WERI-Rb-1 (cell line): ENCODE measurements at regions not wholly inside any gene's neighbourhood (a gene's known extent, or its start where the extent isn't known, plus 50 kb on each side); places are given as distances from the start of the nearest gene placed in this dataset.

Source experiments
- DNase-seq: peaks from one replicate; pipeline ENCODE4 v3.0.0-alpha.2; 2020
- H3K27ac ChIP-seq: fragments of 250-450 bp; sonication (Bioruptor Pico); 2 replicates; pipeline ENCODE4 v1.5.1; 2020; ENCODE audit warnings: mild to moderate bottlenecking, moderate library complexity
- H3K27me3 ChIP-seq: fragments of 250-450 bp; sonication (Bioruptor Pico); 2 replicates; pipeline ENCODE4 v1.5.1; 2021; ENCODE audit warnings: mild to moderate bottlenecking, low read depth, moderate library complexity; ENCODE audit not compliant: insufficient read depth, severe bottlenecking
- H3K36me3 ChIP-seq: fragments of 250-450 bp; sonication (Bioruptor Pico); 2 replicates; pipeline ENCODE4 v1.5.1; 2020; ENCODE audit warnings: mild to moderate bottlenecking, moderate library complexity
- H3K4me3 ChIP-seq: 2 replicates; pipeline ENCODE4 v1.5.1; 2011; ENCODE audit warnings: low read depth, mild to moderate bottlenecking, control low read depth, low read length
- H3K9me3 ChIP-seq: fragments of 250-450 bp; sonication (Bioruptor Pico); 2 replicates; pipeline ENCODE4 v1.5.1; 2021; ENCODE audit warnings: mild to moderate bottlenecking, moderate library complexity; ENCODE audit not compliant: severe bottlenecking
- CTCF ChIP-seq: IDR thresholded peaks from 2 replicates; pipeline ENCODE4 v1.5.1; 2011; ENCODE audit warnings: low read depth, mild to moderate bottlenecking, control low read depth, inconsistent platforms, low read length

- Histone ChIP-seq H3K4me3 (no peak overlapping the region), H3K27me3 (no peaks in the 10 kb centered on the region), H3K9me3 (peaks cover 3% of the 10 kb centered on the region), H3K27ac (no peak overlapping the region), H3K36me3 (no peaks in the 10 kb centered on the region)
- no peak for TF ChIP-seq CTCF
- no peak for DNase-seq
These were observed 977.0 kb downstream of the TFAP2A start for GRCh38 chr6:9437836-9438235.

GRCh38 chr6:9435281-9435680 lies 979.6 kb downstream of the TFAP2A start:
- TF ChIP-seq CTCF, result no peak
- H3K27ac ChIP-seq, result no peak overlapping the region
- H3K27me3 ChIP-seq, result no peaks in the 10 kb centered on the region
- H3K9me3 ChIP-seq, result peaks cover 3% of the 10 kb centered on the region
- no peaks in the 10 kb centered on the region for H3K36me3 ChIP-seq
- DNase-seq, result no peak
- no peak overlapping the region for H3K4me3 ChIP-seq

- no peaks in the 10 kb centered on the region for H3K9me3 ChIP-seq
- H3K27me3 ChIP-seq, result no peaks in the 10 kb centered on the region
- no peak overlapping the region for H3K4me3 ChIP-seq
- TF ChIP-seq CTCF, result no peak
- no peaks in the 10 kb centered on the region for H3K36me3 ChIP-seq
- H3K27ac ChIP-seq, result no peak overlapping the region
- no peak for DNase-seq
These were observed 982.9 kb downstream of the TFAP2A start for GRCh38 chr6:9431945-9432344.

GRCh38 chr6:9428421-9429172 lies 986.3 kb downstream of the TFAP2A start:
- Histone ChIP-seq H3K27me3 (no peaks in the 10 kb centered on the region), H3K36me3 (no peaks in the 10 kb centered on the region), H3K4me3 (no peak overlapping the region), H3K27ac (no peak overlapping the region), H3K9me3 (no peaks in the 10 kb centered on the region)
- no peak for DNase-seq
- TF ChIP-seq CTCF, result no peak

- Histone ChIP-seq H3K36me3 (no peaks in the 10 kb centered on the region), H3K9me3 (no peaks in the 10 kb centered on the region), H3K27me3 (no peaks in the 10 kb centered on the region), H3K27ac (no peak overlapping the region), H3K4me3 (no peak overlapping the region)
- DNase-seq, result no peak
- no peak for TF ChIP-seq CTCF
These were observed 986.8 kb upstream of the SLC35B3 start for GRCh38 chr6:9422138-9422537.
